ENCODE measurements at regions not wholly inside any gene's neighbourhood (a gene's known extent, or its start where the extent isn't known, plus 50 kb on each side); places are given as distances from the start of the nearest gene placed in this dataset.

DNA sequence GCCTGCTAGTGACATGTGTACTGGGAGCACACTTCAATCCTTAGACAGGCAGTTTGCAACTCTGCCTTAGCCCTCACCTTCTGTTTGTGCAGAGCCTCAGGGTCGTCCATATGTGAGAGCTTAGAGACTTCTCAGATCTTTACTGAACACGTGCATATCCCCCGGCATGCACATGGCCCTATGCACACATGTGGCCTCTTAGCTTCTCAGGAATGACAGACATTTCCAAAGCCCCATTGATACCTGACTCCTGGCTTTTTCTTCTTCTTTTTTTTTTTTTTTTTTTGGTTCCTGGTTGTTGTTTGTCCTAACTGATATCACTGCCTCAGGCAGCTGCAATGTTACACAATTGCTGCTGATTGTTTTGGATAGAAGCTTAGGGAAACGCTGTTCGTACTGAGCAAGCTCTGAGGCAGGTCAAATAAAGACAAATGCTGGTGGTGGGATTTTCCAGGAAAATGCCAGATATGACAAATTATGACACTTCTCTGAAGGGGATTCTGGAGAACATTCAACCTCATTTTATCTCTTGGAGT lies 107.2 kb upstream of the RGMA start:
- CTCF ChIA-PET (ENCODE audit: partially characterized antibody): interaction anchor here (0.6 kb wide), 2 partner anchors 82 to 357 kb away, joined by 4 to 5 read pairs; no protein-coding TSS in a partner anchor
- Histone ChIP-seq H3K9ac (replicated peaks in 1 of 4; ENCODE audit: extremely low read depth in 1 of 4, low read depth in 3 of 4, low read length in 3 of 4) (no peak overlapping the region; a peak in 1 of 7 replicates), H3K23me2 (ENCODE audit: low read depth, low read length) (no peaks in the 10 kb centered on the region), H3K4me1 (replicated peaks in 1 of 4; ENCODE audit: control insufficient read depth in 3 of 4, insufficient read depth in 4 of 4, low read length in 3 of 4) (peaks cover 0 to 6% (median 2%) of the 10 kb centered on the region in 4 experiments; a peak in 3 of 7 replicates), H2BK5ac (ENCODE audit: low read depth, low read length) (no peak overlapping the region), H3K23ac (ENCODE audit: insufficient read length) (no peak overlapping the region), H2AK5ac (ENCODE audit: low read depth, low read length) (no peak overlapping the region), H4K20me1 (replicated peaks in 1 of 2; ENCODE audit: control insufficient read depth in 1 of 2, insufficient read depth in 2 of 2, low read length in 2 of 2) (no peaks in the 10 kb centered on the region), H3K56ac (replicated peaks; ENCODE audit: insufficient read length, low read depth, low read length) (no peak overlapping the region), H4K8ac (ENCODE audit: extremely low read depth, insufficient read depth, low read length) (no peak overlapping the region), H2BK20ac (ENCODE audit: low read length) (no peak overlapping the region), H2AFZ (ENCODE audit: low read length) (no peak overlapping the region), H3K18ac (ENCODE audit: extremely low read depth, low read length) (no peak overlapping the region), H3K79me1 (ENCODE audit: low read depth, low read length) (no peaks in the 10 kb centered on the region), H3K79me2 (ENCODE audit: control insufficient read depth in 1 of 2, insufficient read depth in 2 of 2, low read length in 2 of 2) (no peaks in the 10 kb centered on the region), H3K9me3 (ENCODE audit: insufficient read depth in 2 of 2, low read depth in 1 of 2, low read length in 1 of 2) (no peaks in the 10 kb centered on the region; a peak in 1 of 4 replicates), H4K91ac (replicated peaks; ENCODE audit: insufficient read length, low read length) (peak overlapping the region; percentile 47), H3K36me3 (ENCODE audit: control insufficient read depth in 2 of 4, insufficient read depth in 4 of 4, low read length in 3 of 4) (no peaks in the 10 kb centered on the region), H4K5ac (ENCODE audit: insufficient read length, low read depth, low read length) (no peak overlapping the region), H3K27me3 (replicated peaks in 1 of 4; ENCODE audit: control insufficient read depth in 3 of 4, extremely low read depth in 1 of 4, insufficient read depth in 3 of 4, low read length in 3 of 4) (no peaks in the 10 kb centered on the region), H3K4ac (replicated peaks; ENCODE audit: insufficient read length, low read depth, low read length) (no peak overlapping the region), H3K27ac (ENCODE audit: low read depth, low read length) (no peak overlapping the region), H2BK120ac (replicated peaks; ENCODE audit: low read depth, low read length) (no peak overlapping the region), H2BK15ac (ENCODE audit: low read length) (no peak overlapping the region), H3K14ac (ENCODE audit: insufficient read length) (no peak overlapping the region), H3K4me2 (ENCODE audit: insufficient read depth in 1 of 2, low read depth in 2 of 2, low read length in 2 of 2) (no peak overlapping the region), H2BK12ac (ENCODE audit: low read depth, low read length) (no peak overlapping the region), H3K4me3 (ENCODE audit: extremely low read depth in 1 of 4, insufficient read depth in 2 of 4, low read depth in 3 of 4, low read length in 4 of 4) (no peak overlapping the region)
- POLR2A ChIA-PET (ENCODE audit: partially characterized antibody): interaction anchor here (0.6 kb wide), 1 partner anchor 932 kb away, joined by 3 read pairs; no protein-coding TSS in a partner anchor
- 65% methylated on average over 5 of the region's 5 CpGs; no CpG with 5 or more reads in 1 of the 2 experiments for WGBS, 2 experiments (ENCODE audit: extremely low coverage in 1 of 2, insufficient coverage in 1 of 2, insufficient read length in 1 of 2, insufficient replicate concordance in 2 of 2, low coverage in 1 of 2, low lambda C conversion rate in 2 of 2, missing lambda C conversion rate in 1 of 2)
- no peak for FAIRE-seq
- no peak for DNase-seq (ENCODE audit: low read depth in 1 of 2, low spot score in 2 of 2)
- no peak for TF ChIP-seq JUND (IDR thresholded peaks at IDR 0.05; ENCODE audit: low read length)
- TF ChIP-seq RAD21 (IDR thresholded peaks at IDR 0.05 in 1 of 2, conservative IDR thresholded peaks at IDR 0.05 in 1 of 2; ENCODE audit: low read depth in 2 of 2, low read length in 2 of 2): no peak
- no peak for TF ChIP-seq GTF2F1 (IDR thresholded peaks at IDR 0.05; ENCODE audit: borderline replicate concordance, low read depth, low read length)
- TF ChIP-seq ASH2L (IDR thresholded peaks at IDR 0.05; ENCODE audit: low read length): no peak
- no peak for TF ChIP-seq BACH1 (IDR thresholded peaks at IDR 0.05; ENCODE audit: low read length)
- TF ChIP-seq MAFK (IDR thresholded peaks at IDR 0.05; ENCODE audit: low read depth, low read length): no peak
- TF ChIP-seq JUN (IDR thresholded peaks at IDR 0.05; ENCODE audit: low read depth, low read length): no peak
- TF ChIP-seq ZNF274 (IDR thresholded peaks at IDR 0.05; ENCODE audit: borderline replicate concordance, extremely low read depth, low read length): no peak
- TF ChIP-seq CEBPB (IDR thresholded peaks at IDR 0.05; ENCODE audit: low read depth, low read length): no peak
- no peak for TF ChIP-seq SUZ12 (IDR thresholded peaks at IDR 0.05; ENCODE audit: low read length)
- no peak for TF ChIP-seq SIRT6 (IDR thresholded peaks at IDR 0.05; ENCODE audit: low read length)
- TF ChIP-seq SRF (IDR thresholded peaks at IDR 0.05; ENCODE audit: low read depth, low read length): no peak
- no peak for TF ChIP-seq SP1 (IDR thresholded peaks at IDR 0.05; ENCODE audit: low read depth, low read length)
- TF ChIP-seq RXRA (IDR thresholded peaks at IDR 0.05; ENCODE audit: insufficient read depth, low read depth, low read length): no peak
- TF ChIP-seq TBP (IDR thresholded peaks at IDR 0.05; ENCODE audit: low read depth, low read length): no peak
- TF ChIP-seq YY1 (IDR thresholded peaks at IDR 0.05; ENCODE audit: low read depth, low read length): no peak

All from H1 (cell line).